ENCODE measurements at regions not wholly inside any gene's neighbourhood (a gene's known extent, or its start where the extent isn't known, plus 50 kb on each side); places are given as distances from the start of the nearest gene placed in this dataset.

- H3K4me3 ChIP-seq (ENCODE audit: low read length): no peak overlapping the region
- H2AFZ ChIP-seq (ENCODE audit: low read depth, low read length): no peak overlapping the region
- H3K4me2 ChIP-seq (ENCODE audit: low read length): no peak overlapping the region
- no peaks in the 10 kb centered on the region for H3K36me3 ChIP-seq (replicated peaks; ENCODE audit: low read depth, low read length)
- H4K20me1 ChIP-seq (ENCODE audit: insufficient read depth, low read length): no peaks in the 10 kb centered on the region
- TF ChIP-seq EZH2phosphoT487 (IDR thresholded peaks at IDR 0.05; ENCODE audit: low read depth): no peak
- TF ChIP-seq, protein P1, sequence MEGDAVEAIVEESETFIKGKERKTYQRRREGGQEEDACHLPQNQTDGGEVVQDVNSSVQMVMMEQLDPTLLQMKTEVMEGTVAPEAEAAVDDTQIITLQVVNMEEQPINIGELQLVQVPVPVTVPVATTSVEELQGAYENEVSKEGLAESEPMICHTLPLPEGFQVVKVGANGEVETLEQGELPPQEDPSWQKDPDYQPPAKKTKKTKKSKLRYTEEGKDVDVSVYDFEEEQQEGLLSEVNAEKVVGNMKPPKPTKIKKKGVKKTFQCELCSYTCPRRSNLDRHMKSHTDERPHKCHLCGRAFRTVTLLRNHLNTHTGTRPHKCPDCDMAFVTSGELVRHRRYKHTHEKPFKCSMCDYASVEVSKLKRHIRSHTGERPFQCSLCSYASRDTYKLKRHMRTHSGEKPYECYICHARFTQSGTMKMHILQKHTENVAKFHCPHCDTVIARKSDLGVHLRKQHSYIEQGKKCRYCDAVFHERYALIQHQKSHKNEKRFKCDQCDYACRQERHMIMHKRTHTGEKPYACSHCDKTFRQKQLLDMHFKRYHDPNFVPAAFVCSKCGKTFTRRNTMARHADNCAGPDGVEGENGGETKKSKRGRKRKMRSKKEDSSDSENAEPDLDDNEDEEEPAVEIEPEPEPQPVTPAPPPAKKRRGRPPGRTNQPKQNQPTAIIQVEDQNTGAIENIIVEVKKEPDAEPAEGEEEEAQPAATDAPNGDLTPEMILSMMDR (IDR thresholded peaks at IDR 0.05; ENCODE audit: low read depth, low read length): no peak
- H3K27me3 ChIP-seq (ENCODE audit: low read depth, low read length): peaks cover 7% of the 10 kb centered on the region; the same call in 1 of the 2 replicates
- no peak overlapping the region for H3K27ac ChIP-seq (ENCODE audit: low read length)
- no peaks in the 10 kb centered on the region for H3K4me1 ChIP-seq (ENCODE audit: low read length)
- no peaks in the 10 kb centered on the region for H3K79me2 ChIP-seq (ENCODE audit: low read length)
- no peak overlapping the region for H3K9ac ChIP-seq (ENCODE audit: low read length)
- H3K9me3 ChIP-seq (ENCODE audit: insufficient read depth, low read length): no peaks in the 10 kb centered on the region
Observed at GRCh38 chr16:25413975-25414374, 156.3 kb upstream of the ZKSCAN2 start.

DNA sequence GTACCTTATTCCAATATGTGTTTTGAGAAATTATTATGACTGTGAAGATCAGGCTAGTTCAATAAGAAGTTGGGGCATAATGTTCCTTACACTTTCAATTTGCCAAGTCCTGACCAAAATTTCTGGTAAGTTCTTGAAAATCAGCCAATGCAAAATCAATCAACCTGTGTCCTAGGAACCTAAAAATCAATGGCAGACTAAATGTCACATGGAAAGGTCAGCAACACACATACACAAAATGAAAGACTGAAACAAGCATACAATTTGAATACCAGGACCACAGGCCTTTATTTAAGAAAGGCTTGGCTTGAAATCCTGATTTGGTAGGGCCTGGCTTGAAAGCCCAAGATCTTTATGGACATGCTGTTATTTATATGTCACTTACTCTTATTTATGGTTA is 155.5 kb upstream of the ZKSCAN2 start:
- no peaks in the 10 kb centered on the region for H3K4me1 ChIP-seq (ENCODE audit: low read length)
- H3K36me3 ChIP-seq (replicated peaks; ENCODE audit: low read depth, low read length): no peaks in the 10 kb centered on the region
- no peaks in the 10 kb centered on the region for H3K9me3 ChIP-seq (ENCODE audit: insufficient read depth, low read length)
- no peak overlapping the region for H3K27ac ChIP-seq (ENCODE audit: low read length)
- no peak overlapping the region for H3K4me2 ChIP-seq (ENCODE audit: low read length)
- TF ChIP-seq EZH2phosphoT487 (IDR thresholded peaks at IDR 0.05; ENCODE audit: low read depth): no peak
- TF ChIP-seq, protein P1 (IDR thresholded peaks at IDR 0.05; ENCODE audit: low read depth, low read length): no peak
- no peaks in the 10 kb centered on the region for H3K79me2 ChIP-seq (ENCODE audit: low read length)
- H4K20me1 ChIP-seq (ENCODE audit: insufficient read depth, low read length): no peaks in the 10 kb centered on the region
- no peak overlapping the region for H3K9ac ChIP-seq (ENCODE audit: low read length)
- no peak overlapping the region for H3K4me3 ChIP-seq (ENCODE audit: low read length)
- peaks cover 10% of the 10 kb centered on the region; the same call in 1 of the 2 replicates for H3K27me3 ChIP-seq (ENCODE audit: low read depth, low read length)
- H2AFZ ChIP-seq (ENCODE audit: low read depth, low read length): no peak overlapping the region

DNA sequence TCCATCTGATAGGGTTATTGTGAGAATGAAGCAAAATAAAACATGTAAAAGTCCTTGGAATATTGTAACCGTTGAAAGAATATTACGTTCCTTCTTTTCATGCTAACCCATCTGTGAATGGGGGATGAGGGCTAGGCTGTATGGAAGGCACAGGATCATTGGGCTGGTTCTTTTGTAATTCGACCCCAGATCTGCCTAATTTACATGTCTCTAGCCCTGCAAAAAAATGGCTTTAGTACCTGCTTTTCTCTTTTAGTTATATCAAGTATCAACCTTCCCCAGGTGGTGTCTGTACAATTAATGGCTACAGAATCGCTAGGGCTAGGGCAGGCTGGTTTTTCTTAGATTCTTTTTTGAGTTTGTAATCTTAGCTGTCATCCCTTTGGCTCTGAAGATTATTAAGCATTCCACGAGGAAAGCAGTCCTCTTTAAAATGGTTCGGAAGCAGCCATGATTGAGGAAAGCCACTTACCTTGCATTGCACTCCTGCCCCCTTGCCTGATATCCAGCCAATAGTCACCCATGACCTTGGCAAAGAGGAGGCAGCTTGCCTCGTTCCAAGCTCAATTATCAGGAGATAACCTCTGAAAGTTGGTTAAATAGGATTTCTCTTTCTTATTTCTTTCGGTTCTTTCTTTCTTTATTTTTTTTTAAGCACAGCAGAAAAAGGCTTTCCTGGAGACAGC is 153.9 kb upstream of the ZKSCAN2 start:
- H3K4me1 ChIP-seq (ENCODE audit: low read length): no peaks in the 10 kb centered on the region
- H2AFZ ChIP-seq (ENCODE audit: low read depth, low read length): no peak overlapping the region
- no peak overlapping the region for H3K4me2 ChIP-seq (ENCODE audit: low read length)
- no peak overlapping the region for H3K4me3 ChIP-seq (ENCODE audit: low read length)
- H3K27ac ChIP-seq (ENCODE audit: low read length): no peak overlapping the region
- H3K36me3 ChIP-seq (replicated peaks; ENCODE audit: low read depth, low read length): no peaks in the 10 kb centered on the region
- H4K20me1 ChIP-seq (ENCODE audit: insufficient read depth, low read length): no peaks in the 10 kb centered on the region
- peaks cover 14% of the 10 kb centered on the region for H3K27me3 ChIP-seq (ENCODE audit: low read depth, low read length)
- TF ChIP-seq, protein P1 (IDR thresholded peaks at IDR 0.05; ENCODE audit: low read depth, low read length): no peak
- TF ChIP-seq EZH2phosphoT487 (IDR thresholded peaks at IDR 0.05; ENCODE audit: low read depth): no peak
- no peaks in the 10 kb centered on the region for H3K79me2 ChIP-seq (ENCODE audit: low read length)
- H3K9me3 ChIP-seq (ENCODE audit: insufficient read depth, low read length): no peaks in the 10 kb centered on the region
- H3K9ac ChIP-seq (ENCODE audit: low read length): no peak overlapping the region

DNA sequence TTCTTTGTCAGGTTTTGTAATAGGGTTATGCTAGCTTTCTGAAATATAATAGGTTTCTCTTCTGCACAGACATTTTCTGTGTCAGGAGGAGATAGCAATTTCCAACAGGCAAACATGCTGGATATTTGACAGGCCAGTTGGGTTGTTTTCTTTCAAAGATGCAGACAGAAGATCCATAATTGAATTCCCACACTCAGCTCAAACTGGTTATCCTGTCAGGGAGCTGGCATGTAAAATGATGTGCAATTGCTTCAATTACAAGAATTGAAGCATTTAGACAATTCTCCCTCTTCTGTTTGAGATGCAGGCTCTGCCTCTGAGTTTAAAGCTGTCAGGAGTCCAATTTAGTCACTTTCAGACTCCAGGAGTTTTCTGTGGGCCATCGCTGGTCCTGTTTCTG is 146.2 kb upstream of the ZKSCAN2 start:
- Histone ChIP-seq H3K79me2 (ENCODE audit: low read length) (no peaks in the 10 kb centered on the region), H3K27me3 (ENCODE audit: low read depth, low read length) (peaks cover 16% of the 10 kb centered on the region), H3K9ac (ENCODE audit: low read length) (no peak overlapping the region), H4K20me1 (ENCODE audit: insufficient read depth, low read length) (no peaks in the 10 kb centered on the region), H3K4me2 (ENCODE audit: low read length) (no peak overlapping the region), H3K27ac (ENCODE audit: low read length) (no peak overlapping the region), H2AFZ (ENCODE audit: low read depth, low read length) (no peak overlapping the region), H3K36me3 (replicated peaks; ENCODE audit: low read depth, low read length) (no peaks in the 10 kb centered on the region), H3K9me3 (ENCODE audit: insufficient read depth, low read length) (no peaks in the 10 kb centered on the region), H3K4me3 (ENCODE audit: low read length) (no peak overlapping the region), H3K4me1 (ENCODE audit: low read length) (no peaks in the 10 kb centered on the region)
- TF ChIP-seq EZH2phosphoT487 (IDR thresholded peaks at IDR 0.05; ENCODE audit: low read depth): no peak
- TF ChIP-seq, protein P1 (IDR thresholded peaks at IDR 0.05; ENCODE audit: low read depth, low read length): no peak
